ENCODE measurements at regions not wholly inside any gene's neighbourhood (a gene's known extent, or its start where the extent isn't known, plus 50 kb on each side); places are given as distances from the start of the nearest gene placed in this dataset.

DNA sequence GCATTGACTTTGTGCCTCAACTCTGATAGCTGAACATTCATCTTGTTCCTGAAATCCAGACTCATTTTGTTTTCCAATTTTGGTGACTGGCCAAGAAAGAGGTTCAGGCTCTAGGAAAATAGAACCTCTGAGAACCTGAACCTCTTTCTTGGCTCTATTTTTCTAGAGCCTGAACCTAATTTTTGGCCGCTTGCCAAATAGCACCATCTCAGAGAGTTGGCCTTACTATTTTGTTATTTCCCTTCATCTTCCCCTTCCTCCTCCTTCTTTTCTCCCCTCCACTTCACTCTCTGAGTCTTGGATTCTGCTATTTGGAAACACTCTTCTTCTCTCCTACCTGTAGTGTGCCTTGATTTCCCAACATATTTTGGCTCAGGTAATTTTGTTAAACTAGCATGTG lies 114.4 kb upstream of the CNTN1 start:
- no peak overlapping the region for H3K9ac ChIP-seq
- no peaks in the 10 kb centered on the region for H3K9me3 ChIP-seq (ENCODE audit: low read depth)
- H4K20me1 ChIP-seq (ENCODE audit: low read depth) = no peaks in the 10 kb centered on the region
- H3K79me2 ChIP-seq (ENCODE audit: low read depth) = no peaks in the 10 kb centered on the region
- no peak overlapping the region for H3K4me3 Mint-ChIP-seq
- H3K4me2 ChIP-seq = no peak overlapping the region
- DNase-seq (ENCODE audit: low spot score) = no peak
- no peak overlapping the region for H3K4me3 ChIP-seq
- H3K4me1 Mint-ChIP-seq = no peaks in the 10 kb centered on the region
- TF ChIP-seq EZH2 (IDR thresholded peaks at IDR 0.05) (no peak), EZH2phosphoT487 (IDR thresholded peaks at IDR 0.05) (no peak)
- TF ChIP-seq, protein P1, sequence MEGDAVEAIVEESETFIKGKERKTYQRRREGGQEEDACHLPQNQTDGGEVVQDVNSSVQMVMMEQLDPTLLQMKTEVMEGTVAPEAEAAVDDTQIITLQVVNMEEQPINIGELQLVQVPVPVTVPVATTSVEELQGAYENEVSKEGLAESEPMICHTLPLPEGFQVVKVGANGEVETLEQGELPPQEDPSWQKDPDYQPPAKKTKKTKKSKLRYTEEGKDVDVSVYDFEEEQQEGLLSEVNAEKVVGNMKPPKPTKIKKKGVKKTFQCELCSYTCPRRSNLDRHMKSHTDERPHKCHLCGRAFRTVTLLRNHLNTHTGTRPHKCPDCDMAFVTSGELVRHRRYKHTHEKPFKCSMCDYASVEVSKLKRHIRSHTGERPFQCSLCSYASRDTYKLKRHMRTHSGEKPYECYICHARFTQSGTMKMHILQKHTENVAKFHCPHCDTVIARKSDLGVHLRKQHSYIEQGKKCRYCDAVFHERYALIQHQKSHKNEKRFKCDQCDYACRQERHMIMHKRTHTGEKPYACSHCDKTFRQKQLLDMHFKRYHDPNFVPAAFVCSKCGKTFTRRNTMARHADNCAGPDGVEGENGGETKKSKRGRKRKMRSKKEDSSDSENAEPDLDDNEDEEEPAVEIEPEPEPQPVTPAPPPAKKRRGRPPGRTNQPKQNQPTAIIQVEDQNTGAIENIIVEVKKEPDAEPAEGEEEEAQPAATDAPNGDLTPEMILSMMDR (IDR thresholded peaks at IDR 0.05) = no peak
- no peak overlapping the region for H3K27ac Mint-ChIP-seq
- H3K27me3 Mint-ChIP-seq (ENCODE audit: insufficient read depth, low read depth) = no peaks in the 10 kb centered on the region
- no peak overlapping the region for H2AFZ ChIP-seq (replicated peaks)
- no peaks in the 10 kb centered on the region for H3K4me1 ChIP-seq
- no peaks in the 10 kb centered on the region for H3F3A ChIP-seq (ENCODE audit: low read depth)
- H3K36me3 Mint-ChIP-seq = no peaks in the 10 kb centered on the region
- H3K9me3 Mint-ChIP-seq = peaks cover 14% of the 10 kb centered on the region
- H3K27me3 ChIP-seq = no peaks in the 10 kb centered on the region
- no peaks in the 10 kb centered on the region for H3K36me3 ChIP-seq
- no peak overlapping the region for H3K27ac ChIP-seq

DNA sequence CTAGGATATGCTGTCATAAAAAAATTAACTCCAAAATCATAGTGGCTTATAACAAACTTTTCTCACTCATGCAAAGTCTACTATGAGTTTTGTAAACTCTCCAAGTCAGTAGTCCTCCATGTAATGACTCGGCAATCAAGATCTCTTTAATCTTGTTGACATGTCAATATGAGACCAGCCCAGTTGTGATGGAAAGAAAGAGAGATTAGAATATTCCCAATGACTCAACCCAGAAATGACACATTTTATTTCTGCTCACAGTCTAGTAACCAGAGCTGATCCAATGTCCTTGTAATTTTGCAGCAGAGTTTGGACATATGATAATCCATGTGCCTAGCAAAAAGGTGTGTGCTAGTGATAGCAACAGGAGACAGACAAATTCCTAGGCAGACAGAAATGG lies 112.6 kb upstream of the CNTN1 start:
- Mint-ChIP-seq H3K4me1 (no peaks in the 10 kb centered on the region), H3K9me3 (peaks cover 14% of the 10 kb centered on the region), H3K36me3 (no peaks in the 10 kb centered on the region), H3K4me3 (no peak overlapping the region), H3K27ac (no peak overlapping the region), H3K27me3 (ENCODE audit: insufficient read depth, low read depth) (no peaks in the 10 kb centered on the region)
- no peaks in the 10 kb centered on the region for H3K36me3 ChIP-seq
- no peak overlapping the region for H3K27ac ChIP-seq
- no peaks in the 10 kb centered on the region for H4K20me1 ChIP-seq (ENCODE audit: low read depth)
- no peak overlapping the region for H3K9ac ChIP-seq
- H3K4me3 ChIP-seq = no peak overlapping the region
- no peak overlapping the region for H2AFZ ChIP-seq (replicated peaks)
- no peak for DNase-seq (ENCODE audit: low spot score)
- TF ChIP-seq EZH2 (IDR thresholded peaks at IDR 0.05) (no peak), EZH2phosphoT487 (IDR thresholded peaks at IDR 0.05) (no peak)
- TF ChIP-seq, protein P1 (IDR thresholded peaks at IDR 0.05) = no peak
- H3F3A ChIP-seq (ENCODE audit: low read depth) = no peaks in the 10 kb centered on the region
- no peaks in the 10 kb centered on the region for H3K27me3 ChIP-seq
- H3K9me3 ChIP-seq (ENCODE audit: low read depth) = no peaks in the 10 kb centered on the region
- no peaks in the 10 kb centered on the region for H3K4me1 ChIP-seq
- no peaks in the 10 kb centered on the region for H3K79me2 ChIP-seq (ENCODE audit: low read depth)
- no peak overlapping the region for H3K4me2 ChIP-seq

DNA sequence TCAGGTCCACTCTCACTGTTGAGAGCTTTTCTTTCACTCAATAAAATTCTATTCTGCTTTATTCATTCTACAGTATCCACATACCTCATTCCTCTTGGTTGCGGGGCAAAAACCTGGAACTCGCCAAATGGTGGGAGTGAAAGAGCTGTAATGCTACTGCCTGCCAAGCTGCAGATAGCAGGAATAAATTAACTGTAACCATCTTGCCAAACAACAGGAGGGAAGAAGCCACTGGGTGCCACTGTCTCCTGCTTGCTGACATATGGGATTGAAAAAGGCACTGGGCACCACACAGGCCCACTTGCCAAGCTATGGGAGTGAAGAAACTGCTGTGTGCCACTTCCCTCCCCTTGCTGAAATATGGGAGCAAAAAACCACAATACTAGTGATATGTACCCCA lies 111.9 kb upstream of the CNTN1 start:
- Mint-ChIP-seq H3K36me3 (no peaks in the 10 kb centered on the region), H3K27ac (no peak overlapping the region), H3K9me3 (peaks cover 14% of the 10 kb centered on the region), H3K27me3 (ENCODE audit: insufficient read depth, low read depth) (no peaks in the 10 kb centered on the region), H3K4me3 (no peak overlapping the region), H3K4me1 (no peaks in the 10 kb centered on the region)
- Histone ChIP-seq H3K9ac (no peak overlapping the region), H3F3A (ENCODE audit: low read depth) (no peaks in the 10 kb centered on the region), H3K4me1 (no peaks in the 10 kb centered on the region), H3K36me3 (no peaks in the 10 kb centered on the region), H3K4me2 (no peak overlapping the region), H3K4me3 (no peak overlapping the region), H3K9me3 (ENCODE audit: low read depth) (no peaks in the 10 kb centered on the region), H2AFZ (replicated peaks) (no peak overlapping the region), H4K20me1 (ENCODE audit: low read depth) (no peaks in the 10 kb centered on the region), H3K79me2 (ENCODE audit: low read depth) (no peaks in the 10 kb centered on the region), H3K27ac (no peak overlapping the region), H3K27me3 (no peaks in the 10 kb centered on the region)
- no peak for TF ChIP-seq EZH2 (IDR thresholded peaks at IDR 0.05)
- TF ChIP-seq EZH2phosphoT487 (IDR thresholded peaks at IDR 0.05) = no peak
- TF ChIP-seq, protein P1 (IDR thresholded peaks at IDR 0.05) = no peak
- no peak for DNase-seq (ENCODE audit: low spot score)

DNA sequence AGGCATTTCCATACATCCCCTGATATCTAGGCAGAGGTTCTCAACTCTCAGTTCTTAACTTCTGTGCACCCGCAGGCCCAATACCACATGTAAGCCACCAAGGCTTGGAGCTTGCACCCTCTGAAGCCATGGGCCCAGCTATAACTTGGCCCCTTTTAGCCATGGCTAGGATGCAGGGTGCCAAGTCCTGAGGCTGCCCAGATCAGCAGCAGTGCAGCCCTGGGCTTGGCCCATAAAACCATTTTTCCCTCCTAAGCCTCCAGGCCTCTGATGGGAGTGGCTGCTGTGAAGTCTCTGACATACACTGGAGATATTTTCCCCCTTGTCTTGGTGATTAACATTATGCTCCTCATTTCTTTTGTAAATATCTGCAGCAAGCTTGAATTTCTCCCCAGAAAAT lies 110.3 kb upstream of the CNTN1 start:
- Histone ChIP-seq H3K9ac (no peak overlapping the region), H3K36me3 (no peaks in the 10 kb centered on the region)
- no peaks in the 10 kb centered on the region for H3K27me3 Mint-ChIP-seq (ENCODE audit: insufficient read depth, low read depth)

More for the DNA sequence above, 110.3 kb upstream of the CNTN1 start:
- Histone ChIP-seq H3K27me3 (no peaks in the 10 kb centered on the region), H3K4me1 (no peaks in the 10 kb centered on the region), H3K79me2 (ENCODE audit: low read depth) (no peaks in the 10 kb centered on the region), H3K27ac (no peak overlapping the region), H3K4me2 (no peak overlapping the region), H3K4me3 (no peak overlapping the region), H2AFZ (replicated peaks) (no peak overlapping the region), H4K20me1 (ENCODE audit: low read depth) (no peaks in the 10 kb centered on the region), H3F3A (ENCODE audit: low read depth) (no peaks in the 10 kb centered on the region), H3K9me3 (ENCODE audit: low read depth) (no peaks in the 10 kb centered on the region)
- peaks cover 14% of the 10 kb centered on the region for H3K9me3 Mint-ChIP-seq
- no peak overlapping the region for H3K27ac Mint-ChIP-seq
- H3K36me3 Mint-ChIP-seq = no peaks in the 10 kb centered on the region
- H3K4me3 Mint-ChIP-seq = no peak overlapping the region
- TF ChIP-seq, protein P1 (IDR thresholded peaks at IDR 0.05) = no peak
- TF ChIP-seq EZH2phosphoT487 (IDR thresholded peaks at IDR 0.05) = no peak
- peaks cover 7% of the 10 kb centered on the region for H3K4me1 Mint-ChIP-seq
- DNase-seq (ENCODE audit: low spot score) = no peak

Data from neural progenitor cell (in vitro differentiated cells).